HG02759 (cell line): ENCODE measurements at regions not wholly inside any gene's neighbourhood (a gene's known extent, or its start where the extent isn't known, plus 50 kb on each side); places are given as distances from the start of the nearest gene placed in this dataset.

Experiments
- ATAC-seq: cut with Tn5 transposase; IDR thresholded peaks from one replicate; pipeline ENCODE4 v1.9.1; 2021; ENCODE audit warnings: mild to moderate bottlenecking, moderate library complexity; ENCODE audit not compliant: unreplicated experiment

DNA sequence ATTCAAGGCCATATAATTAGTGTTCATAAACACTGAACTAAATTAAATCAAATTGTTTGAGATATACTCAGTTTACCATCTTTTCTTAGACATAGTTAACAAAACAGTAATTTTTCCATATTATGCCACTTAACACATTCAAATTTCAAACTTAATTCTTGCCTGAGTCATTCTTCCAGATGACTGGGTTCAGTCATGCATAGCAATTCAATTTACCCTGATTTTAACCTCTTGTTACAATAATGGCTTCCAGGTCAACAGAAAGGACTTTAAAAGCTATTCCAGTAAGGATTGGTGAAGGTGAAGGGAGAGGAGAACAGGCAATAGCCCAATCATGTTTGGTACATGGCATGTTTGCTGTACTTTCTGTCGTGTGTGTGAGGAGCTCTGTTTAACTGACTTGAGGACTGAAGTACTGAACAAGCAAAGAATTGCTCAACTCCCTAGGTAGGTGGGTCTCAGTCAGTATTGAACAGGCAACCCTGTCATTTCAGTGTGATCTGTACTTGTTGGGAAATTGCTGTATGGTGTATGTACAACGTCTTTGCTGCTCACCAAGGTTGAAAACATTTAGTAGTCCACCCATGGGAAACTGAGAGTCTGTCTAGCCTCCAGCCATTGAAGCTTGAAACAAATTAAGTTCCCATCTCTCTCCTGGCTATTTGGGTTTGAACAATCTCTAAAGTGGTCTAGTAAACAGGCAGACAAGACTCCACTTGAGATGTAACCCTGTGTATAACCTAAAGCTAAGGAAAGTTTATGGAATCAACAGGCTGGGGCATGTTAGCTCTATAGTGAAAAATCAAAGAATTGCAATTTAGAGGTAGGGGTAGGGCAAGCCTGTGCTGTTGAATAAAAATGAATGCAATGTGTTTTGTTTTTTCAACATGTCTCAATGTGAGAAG, 327.2 kb downstream of the BTG1 start:
- ATAC-seq: no peak

DNA sequence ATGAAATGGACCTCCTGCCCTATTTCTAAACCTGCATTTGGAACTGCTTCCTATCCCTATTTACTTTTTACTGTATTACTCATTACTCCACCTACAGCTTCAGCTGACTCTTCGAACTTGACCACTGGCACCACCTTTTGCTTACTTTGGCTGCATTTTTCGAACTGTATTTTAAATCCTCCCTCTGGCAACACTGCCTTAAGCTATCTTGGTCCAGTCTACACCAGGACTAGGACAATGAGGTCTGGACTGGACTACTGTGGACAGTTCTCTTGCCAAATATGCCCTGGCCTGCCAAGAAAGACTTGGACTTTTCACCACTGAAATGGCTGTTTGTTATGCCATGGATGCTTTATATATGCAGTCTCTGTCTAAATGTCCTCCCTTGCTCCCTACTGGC, 328.1 kb downstream of the BTG1 start:
- no peak for ATAC-seq

DNA sequence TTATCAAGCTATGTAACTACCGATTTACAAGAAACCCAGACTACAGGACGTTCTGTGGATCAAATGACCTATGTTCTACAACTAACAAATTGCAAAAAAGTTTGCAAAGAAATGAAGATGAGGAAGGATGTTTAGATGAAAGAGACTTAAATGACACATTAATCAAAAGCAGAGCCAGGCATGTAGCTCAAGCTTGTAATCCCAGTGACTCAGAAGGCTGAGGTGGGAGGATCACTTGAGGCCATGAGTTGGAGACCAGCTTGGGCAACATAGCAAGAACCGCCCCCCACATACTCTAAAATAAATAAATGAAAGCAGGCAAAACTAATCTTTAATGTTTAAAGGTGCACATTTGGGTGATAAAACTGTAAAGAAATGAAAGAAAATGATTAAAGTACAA, 331.9 kb downstream of the BTG1 start:
- no peak for ATAC-seq

DNA sequence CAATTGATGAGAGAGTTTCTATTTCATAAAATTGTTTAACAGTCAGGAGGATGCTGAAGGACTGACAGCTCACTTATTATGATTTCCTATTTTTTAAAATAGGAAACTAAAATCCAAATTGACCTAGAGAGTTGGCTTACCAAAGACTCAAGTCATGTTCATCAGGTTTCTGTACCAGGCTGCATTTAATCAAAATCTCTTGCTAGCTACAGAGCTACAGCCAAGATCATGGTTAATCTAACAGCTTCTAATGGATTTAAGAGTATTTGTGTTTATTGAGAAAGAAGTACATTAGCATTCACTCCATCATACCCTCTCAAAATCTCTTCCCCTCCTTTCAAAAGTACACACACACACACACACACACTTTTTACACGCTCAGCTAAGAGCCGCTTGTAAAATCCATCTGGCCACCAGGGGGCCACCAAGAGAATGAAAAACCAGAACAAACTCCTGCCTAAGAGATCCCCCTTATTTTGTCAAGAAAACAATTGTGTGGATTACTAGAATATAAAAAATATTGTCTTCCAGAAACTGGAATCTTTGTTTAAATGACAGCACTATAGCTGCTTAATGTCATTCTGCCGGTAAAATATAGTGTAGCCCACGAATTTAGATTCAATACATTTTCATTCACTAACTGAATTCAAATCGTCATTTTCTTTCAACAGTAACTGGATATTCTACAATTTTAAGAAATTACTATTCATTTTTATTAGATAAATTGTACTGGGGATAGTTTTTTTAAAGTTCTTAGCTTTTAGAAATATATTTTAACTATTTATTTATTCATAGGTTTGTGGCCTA, 334.0 kb downstream of the BTG1 start:
- peak; percentile 91 for ATAC-seq

DNA sequence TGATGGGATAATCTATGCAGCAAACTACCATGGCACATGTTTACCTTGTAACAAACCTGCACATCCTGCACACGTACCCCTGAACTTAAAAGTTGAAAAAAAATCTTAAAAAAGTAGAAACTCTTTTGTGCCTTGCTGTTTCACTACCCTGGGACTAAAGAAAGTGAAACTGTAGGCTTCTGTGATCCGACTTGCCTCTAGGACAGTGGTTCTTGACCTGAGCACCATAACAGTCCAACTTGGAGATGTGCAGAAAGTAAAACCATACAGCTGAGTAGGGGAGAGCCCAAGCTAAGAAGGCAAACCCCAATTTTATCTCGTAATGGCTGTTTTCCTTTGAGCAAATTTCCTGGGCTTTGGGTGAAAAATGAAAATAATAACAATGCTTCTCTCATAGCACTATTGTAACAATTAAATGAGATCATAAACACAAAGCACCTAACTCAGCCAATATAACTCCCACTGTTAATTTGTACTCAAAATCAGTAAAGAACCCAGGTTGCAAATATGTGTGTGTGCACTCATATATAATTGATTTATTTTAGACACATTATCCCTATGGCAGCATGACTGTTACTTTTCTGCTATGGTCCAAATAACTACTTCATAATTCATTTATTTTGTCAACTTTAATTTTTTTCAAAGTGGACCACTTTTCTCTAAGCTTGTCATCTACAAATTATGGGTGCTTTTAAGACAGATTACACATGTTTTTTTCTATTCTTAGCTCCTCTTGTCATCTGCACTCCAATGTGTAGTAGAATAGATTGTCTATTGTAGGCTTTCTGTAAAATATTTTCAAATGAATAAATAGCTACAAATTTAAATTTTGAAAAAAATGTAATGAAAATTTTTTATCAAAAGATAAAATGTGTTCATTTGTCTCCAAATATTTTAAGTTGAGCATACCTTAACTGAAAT, 334.9 kb downstream of the BTG1 start:
- ATAC-seq: no peak

DNA sequence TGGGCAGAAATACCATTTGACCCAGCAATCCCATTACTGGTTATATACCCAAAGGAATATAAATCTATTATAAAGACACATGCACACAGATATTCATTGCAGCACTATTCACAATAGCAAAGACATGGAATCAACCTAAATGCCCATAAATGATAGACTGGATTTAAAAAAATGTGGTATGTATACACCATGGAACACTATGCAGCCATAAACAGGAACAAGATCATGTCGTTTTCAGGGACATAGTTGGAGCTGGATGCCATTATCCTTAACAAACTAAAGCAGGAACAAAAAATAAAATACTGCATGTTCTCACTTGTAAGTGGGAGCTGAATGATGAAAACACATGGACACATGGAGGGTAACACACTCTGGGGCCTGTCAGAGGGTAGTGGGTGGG, 335.6 kb downstream of the BTG1 start:
- no peak for ATAC-seq

DNA sequence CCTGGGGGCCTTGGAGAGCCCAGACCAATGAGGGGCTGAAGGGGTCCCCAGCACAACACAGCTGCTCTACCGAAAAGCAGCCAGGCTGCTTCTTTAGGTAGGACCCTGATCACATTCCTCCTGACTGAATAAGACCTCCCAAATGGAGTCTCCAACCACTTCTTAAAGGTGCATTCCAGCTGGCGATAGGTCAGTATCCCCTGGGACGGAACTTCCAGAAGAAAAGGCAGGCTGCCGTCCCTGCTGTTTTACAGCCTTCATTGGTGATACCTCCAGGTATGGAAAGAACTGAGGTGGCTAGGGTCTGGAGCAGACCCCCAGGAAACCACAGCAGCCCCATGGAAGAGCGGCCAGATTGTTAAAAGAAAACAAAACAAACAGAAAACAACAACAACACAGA, 340.6 kb downstream of the BTG1 start:
- ATAC-seq: no peak

DNA sequence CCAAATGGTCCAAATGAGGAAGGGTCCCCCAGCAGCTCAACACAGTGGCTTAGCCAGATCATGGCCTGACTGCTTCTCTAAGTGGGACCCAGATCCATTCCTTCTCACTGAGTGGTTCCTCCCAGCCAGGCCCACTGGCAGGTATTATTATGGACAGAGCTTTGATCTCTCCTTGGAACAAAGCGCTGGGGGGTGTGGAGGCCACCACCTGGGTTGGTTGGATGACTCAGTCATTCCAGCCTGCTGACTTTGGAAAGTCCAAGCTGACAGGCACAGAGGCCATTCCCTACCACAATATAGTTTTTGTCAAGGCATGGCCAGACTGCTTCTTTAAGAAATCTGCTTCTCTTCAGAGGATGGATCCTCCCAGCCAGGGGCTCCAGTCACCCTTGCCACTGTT, 341.1 kb downstream of the BTG1 start:
- ATAC-seq: no peak

DNA sequence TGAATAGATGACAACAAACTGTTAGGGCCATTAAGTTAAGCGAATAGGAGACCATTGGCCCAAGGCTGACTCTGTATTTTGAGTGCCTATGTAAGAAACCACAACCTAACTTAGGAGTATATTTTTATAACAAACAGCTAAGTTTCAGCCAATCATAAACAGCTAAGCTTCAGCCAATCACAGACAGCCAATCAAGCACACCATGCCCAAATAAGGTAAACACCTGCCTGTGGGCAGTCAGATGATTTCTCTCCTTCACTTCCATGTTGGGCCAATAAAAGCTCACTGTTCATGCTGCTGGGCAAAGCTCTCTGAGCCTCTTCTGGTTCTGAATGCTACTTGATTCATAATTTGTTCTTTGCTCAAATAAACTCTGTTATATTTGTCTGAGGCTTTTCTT, 344.6 kb downstream of the BTG1 start:
- ATAC-seq: no peak

DNA sequence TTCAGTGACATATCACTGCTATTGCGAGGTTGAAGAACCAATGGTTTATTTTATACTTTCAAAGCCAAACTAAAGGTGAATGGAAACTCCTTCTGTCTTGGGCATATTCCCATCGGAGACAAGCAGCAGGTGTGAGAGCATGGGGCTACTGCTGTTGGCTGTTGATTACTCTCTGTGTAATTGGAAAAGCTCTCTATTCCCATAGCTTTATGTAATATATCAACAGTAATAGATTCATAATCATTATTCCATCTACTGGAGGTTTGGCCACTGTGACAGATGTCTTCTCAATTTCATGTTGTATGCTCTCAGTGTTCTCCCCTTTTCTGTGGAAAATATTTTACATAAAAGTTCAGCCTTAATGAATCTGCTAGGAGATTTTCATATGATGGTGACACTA, 352.0 kb downstream of the BTG1 start:
- no peak for ATAC-seq

DNA sequence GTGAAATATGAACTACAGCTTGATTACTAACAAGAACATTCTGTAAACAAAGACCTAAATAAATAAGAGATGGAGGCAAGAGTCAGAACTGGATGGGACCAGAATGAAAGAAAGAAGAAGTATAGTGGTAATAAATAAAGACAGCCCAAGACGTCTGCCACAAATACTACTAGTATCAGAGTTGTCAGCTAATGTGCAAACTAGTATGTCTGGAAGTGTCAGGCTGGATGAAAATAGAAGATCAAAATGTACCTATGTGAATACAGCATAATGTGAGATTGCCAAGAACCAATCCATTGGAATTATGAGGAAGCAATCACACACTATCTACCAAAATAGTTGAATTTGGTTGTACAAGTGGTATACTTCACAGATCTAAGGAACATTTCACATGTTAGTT, 353.0 kb downstream of the BTG1 start:
- ATAC-seq: no peak

DNA sequence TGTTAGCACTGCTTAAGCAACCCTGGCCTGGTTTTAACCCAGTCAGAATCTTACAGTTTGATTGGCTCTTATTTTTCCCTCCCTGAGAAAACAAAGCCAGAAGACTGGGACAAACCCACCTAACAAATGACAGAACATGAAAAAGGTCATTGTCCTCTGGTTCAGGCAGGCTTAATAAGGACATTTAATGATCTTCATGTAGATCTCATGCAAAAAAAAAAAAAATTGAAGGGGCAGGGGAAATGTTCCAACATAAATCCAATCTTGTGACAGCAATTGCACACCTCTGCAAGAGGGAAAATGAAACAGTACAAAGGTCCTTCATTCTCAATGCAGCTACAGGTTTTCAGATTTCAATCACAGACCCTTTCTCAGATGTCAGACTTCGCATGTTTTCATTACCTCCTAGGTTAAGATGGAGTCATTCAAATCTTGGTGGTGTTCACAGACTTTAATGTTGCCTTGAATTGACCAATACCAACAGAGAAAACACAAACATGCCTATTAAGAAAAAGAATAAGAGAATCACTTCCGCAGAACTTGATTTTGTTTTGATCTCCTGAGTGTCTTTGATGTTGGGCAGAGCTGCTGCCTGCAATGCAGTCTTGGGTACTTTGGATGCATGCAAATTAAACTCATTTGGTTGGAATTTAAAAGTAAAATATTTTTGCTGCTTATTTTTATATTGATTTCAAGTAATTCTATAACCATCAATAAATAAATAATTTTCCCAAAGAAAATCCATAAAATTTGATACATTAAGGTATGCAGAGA, 359.0 kb downstream of the BTG1 start:
- ATAC-seq: no peak

DNA sequence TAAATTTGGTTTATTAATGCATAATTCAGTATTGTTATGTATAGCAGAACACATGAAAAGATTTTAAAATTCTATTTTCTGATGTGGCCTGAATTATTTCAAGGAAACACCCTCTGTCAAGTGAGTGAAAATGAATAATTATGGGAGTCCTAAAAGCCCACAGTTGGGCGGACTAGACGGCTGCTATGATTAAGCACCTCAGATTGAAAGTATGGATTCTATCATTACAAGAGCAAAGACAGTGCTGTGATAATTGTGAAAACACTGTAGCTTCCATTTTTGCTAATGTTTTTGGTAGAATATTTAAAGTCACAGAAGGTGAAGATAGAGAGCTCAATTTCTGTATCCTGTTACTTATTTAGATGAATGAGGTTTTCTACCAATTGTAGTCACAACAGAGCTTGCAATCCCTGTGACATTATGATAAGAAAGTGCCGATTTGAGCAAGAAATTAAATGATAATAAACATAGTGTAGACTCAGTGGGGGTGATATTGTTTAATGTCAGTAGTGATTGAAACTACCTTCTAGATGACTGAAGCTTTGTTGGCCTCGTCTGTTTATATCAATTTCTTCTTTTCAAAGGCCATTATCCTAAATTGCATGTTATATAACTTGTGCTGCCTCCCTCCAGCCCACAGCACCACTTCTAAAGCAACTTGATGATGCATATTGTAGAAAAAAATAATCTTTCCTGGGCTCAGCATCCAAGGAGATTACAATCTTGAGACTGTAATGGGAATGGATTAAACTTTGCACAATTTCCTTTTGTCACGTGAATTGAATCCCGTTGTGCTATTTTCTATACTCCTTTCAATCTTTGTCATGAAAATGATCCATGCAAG, 359.8 kb downstream of the BTG1 start:
- no peak for ATAC-seq

DNA sequence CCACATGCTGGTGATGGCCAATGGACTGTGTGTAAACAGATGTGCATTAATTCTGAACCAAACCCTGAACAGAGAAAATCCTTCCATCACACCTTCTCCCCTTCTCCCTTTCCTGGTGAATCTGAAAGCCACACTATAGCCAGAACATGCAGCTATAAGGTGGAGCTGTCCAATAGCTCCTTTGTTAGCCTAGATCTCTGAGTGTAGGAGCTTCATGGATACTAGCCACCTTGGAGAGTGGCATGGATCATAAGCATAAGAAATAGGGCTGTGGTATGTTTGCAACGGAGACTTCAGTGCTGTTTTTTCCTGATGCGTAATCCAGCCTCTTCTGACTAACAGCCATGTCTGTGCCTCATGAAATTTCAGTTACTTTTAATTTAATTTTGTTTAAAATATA, 364.5 kb downstream of the BTG1 start:
- ATAC-seq: no peak

DNA sequence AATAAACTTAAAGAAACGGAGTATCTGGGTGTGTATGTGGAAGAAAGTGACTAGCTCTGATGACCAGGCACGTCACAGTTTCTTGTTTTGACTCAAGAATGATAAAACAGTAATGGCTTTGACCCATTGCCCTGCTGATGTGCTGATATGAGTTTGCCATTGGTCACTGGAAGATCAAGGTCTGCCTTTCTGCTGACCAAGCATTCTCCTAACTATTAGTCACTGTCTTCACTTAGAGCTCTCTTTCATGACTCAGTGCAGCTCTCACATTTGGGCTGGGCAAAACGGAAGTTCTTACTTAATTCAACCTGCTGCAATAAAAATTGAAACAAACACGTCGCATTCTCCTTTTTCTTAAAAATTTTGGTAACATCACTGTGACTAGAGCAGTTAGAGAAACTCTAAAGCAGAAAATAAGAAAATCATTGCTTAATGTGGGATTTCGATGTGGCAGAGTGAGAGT, 366.7 kb downstream of the BTG1 start:
- peak; percentile 96 for ATAC-seq

DNA sequence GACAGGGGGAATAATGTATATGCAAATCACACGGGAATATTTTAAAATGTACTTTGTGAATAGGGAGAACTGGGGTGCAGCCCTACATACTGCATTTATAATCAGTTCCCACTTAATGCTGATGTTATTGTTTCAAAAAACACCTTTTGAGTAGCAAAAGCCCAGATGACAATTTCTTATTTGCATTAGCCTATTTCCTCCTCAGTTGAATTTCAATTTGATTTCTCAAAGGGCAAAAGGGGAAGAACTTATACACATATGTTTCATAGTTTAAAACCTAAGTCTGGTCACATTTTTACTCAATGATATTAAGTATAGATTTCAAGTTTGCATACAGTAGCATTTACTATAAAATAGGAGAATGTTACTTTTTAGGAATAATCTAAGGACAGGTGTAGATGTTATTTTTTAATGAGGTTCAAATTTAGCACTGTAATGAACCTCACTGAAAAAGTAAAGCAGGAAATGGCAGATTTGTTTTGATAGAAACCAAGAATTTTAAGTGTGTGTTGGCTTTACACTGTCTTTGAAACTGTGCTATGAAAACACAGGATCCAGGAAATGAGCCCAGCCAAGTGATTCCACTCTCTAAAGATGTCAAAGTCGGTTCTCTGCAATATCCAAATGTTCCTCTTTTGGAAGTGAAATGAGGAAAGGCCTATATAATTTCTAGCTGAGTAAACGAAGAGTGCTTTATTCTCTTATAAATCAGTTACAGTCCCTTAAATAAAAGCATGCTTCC, 367.4 kb downstream of the BTG1 start:
- peak; percentile 38 for ATAC-seq

DNA sequence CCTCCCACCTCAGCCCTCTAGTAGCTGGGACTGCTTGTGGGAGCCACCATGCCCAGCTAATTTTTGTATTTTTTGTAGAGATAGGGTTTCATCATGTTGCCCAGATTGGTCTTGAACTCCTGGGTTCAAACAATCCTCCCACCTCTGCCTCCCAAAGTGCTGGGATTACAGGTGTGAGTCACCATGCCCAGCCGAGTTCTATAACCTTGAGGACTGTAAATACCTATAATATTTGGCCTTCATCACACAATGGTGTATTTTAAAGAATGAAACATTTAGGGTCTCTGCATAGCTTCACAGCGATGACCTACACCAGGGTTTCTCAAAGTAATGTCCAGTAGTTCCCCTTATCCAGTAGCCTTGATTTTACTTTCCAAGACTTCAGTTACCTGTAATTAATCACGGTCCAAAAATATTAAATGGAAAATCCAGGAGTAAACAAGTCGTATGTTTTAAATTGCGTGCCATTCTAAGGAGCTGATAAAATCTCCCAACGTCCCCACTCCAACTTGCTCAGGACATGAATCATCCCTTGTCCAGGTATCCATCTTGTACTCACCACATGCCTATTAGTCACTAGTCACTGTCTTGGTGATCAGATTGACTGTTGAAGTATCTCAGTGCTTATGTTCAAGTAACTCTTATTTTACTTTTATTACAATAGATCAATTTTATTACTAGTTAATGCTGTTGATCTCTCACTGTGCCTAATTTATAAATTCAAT, 368.2 kb downstream of the BTG1 start:
- ATAC-seq: no peak

DNA sequence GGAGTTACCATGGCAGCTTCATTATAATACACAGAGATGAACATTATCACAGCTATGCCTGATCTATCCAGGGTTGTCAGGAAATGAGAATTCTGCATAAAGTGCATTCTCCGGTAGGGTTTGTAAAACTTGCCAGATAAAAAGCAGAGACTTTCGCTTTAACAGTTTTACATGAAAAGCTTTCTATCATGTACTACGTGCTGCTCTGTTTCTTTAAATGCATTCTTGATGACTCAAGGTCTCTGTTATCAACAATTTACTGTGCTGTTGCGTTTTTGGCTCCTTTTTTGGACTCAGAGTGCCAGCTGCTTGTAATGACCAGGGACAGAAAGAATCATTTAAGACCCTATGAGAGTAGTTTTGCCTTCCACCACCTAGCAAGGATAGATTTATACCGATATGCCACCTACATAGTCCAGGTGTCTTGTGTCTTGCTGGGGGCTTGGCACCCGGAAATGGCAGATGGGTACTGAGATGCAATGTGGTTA, 371.2 kb downstream of the BTG1 start:
- ATAC-seq: no peak
